ENCODE measurements at regions not wholly inside any gene's neighbourhood (a gene's known extent, or its start where the extent isn't known, plus 50 kb on each side); places are given as distances from the start of the nearest gene placed in this dataset.
"Not testable (repeated sequence)": the region's sequence is repeated elsewhere in the genome, so short reads cannot be mapped to it uniquely, and the experiment has no call there.

- DNase-seq: no peak
These were observed 68.8 kb downstream of the SSX7 start for GRCh38 chrX:52585892-52586291.

- no peak for DNase-seq
These were observed 60.8 kb upstream of the XAGE1B start for GRCh38 chrX:52577464-52578173.

GRCh38 chrX:52576946-52577345 is 60.1 kb upstream of the XAGE1B start:
- no peak for DNase-seq

GRCh38 chrX:52576474-52576873 is 59.6 kb upstream of the XAGE1B start:
- DNase-seq: no peak

- DNase-seq: peak; percentile 48 to 52
These were observed 57.8 kb upstream of the XAGE1B start for GRCh38 chrX:52574416-52575275.

- DNase-seq: not testable (repeated sequence)
These were observed 51.3 kb upstream of the XAGE1B start for GRCh38 chrX:52568146-52568545.
